ENCODE measurements at regions not wholly inside any gene's neighbourhood (a gene's known extent, or its start where the extent isn't known, plus 50 kb on each side); places are given as distances from the start of the nearest gene placed in this dataset.

GRCh38 chr5:9820691-9821449, 190.7 kb upstream of the TAS2R1 start:
- H3K36me3 ChIP-seq (ENCODE audit: control insufficient read depth in 1 of 2, insufficient read depth in 2 of 2, low read length in 2 of 2) = no peaks in the 10 kb centered on the region
- ChIA-PET CTCF (no interaction called here), POLR2A (no interaction called here), RAD21 (ENCODE audit: low non-redundant PET in 1 of 2, low total read pairs in 2 of 2, uncharacterized antibody in 2 of 2, unreplicated experiment in 2 of 2) (no interaction called here)
- ATAC-seq = no peak
- TF ChIP-seq YY1 (IDR thresholded peaks at IDR 0.05; ENCODE audit: extremely low read depth, insufficient replicate concordance, low read depth, low read length) = no peak
- no peak for TF ChIP-seq POLR2A (IDR thresholded peaks at IDR 0.05; ENCODE audit: borderline replicate concordance, extremely low read depth, insufficient read depth, insufficient read length)
- TF ChIP-seq TCF7L2 (IDR thresholded peaks at IDR 0.05; ENCODE audit: borderline replicate concordance, extremely low read depth, insufficient read depth, insufficient read length) = no peak
- no peak for TF ChIP-seq ELF1 (IDR thresholded peaks at IDR 0.05; ENCODE audit: borderline replicate concordance, low read depth)
- TF ChIP-seq EGR1 (IDR thresholded peaks at IDR 0.05; ENCODE audit: low read depth) = no peak
- no peak for TF ChIP-seq SIN3A (IDR thresholded peaks at IDR 0.05; ENCODE audit: low read depth)
- no peak for TF ChIP-seq FOSL1 (IDR thresholded peaks at IDR 0.05; ENCODE audit: low read depth)
- no peak for TF ChIP-seq ZFX (IDR thresholded peaks at IDR 0.05)
- no peak for TF ChIP-seq SP1 (IDR thresholded peaks at IDR 0.05; ENCODE audit: low read depth)
- TF ChIP-seq CBX3 (IDR thresholded peaks at IDR 0.05; ENCODE audit: low read depth) = no peak
- no peak for TF ChIP-seq RAD21 (IDR thresholded peaks at IDR 0.05; ENCODE audit: low read depth)
- TF ChIP-seq ZBTB33 (IDR thresholded peaks at IDR 0.05; ENCODE audit: extremely low read depth, insufficient replicate concordance, low read length) = no peak
- no peak for TF ChIP-seq ATF3 (IDR thresholded peaks at IDR 0.05)
- TF ChIP-seq SRF (IDR thresholded peaks at IDR 0.05; ENCODE audit: low read depth) = no peak
- no peak for TF ChIP-seq POLR2AphosphoS5 (IDR thresholded peaks at IDR 0.05; ENCODE audit: low read depth, low read length)
- no peak for TF ChIP-seq REST (IDR thresholded peaks at IDR 0.05; ENCODE audit: low read depth)
- TF ChIP-seq MAX (IDR thresholded peaks at IDR 0.05) = no peak
- no peak for TF ChIP-seq CTCF (IDR thresholded peaks at IDR 0.05 in 2 of 3, conservative IDR thresholded peaks at IDR 0.05 in 1 of 3; ENCODE audit: borderline replicate concordance in 1 of 3, insufficient read depth in 1 of 3, low read depth in 2 of 3, low read length in 2 of 3)
- TF ChIP-seq EZH2phosphoT487 (IDR thresholded peaks at IDR 0.05; ENCODE audit: borderline replicate concordance) = no peak
- TF ChIP-seq CEBPB (IDR thresholded peaks at IDR 0.05; ENCODE audit: low read depth) = no peak
- no peak overlapping the region for H2AFZ ChIP-seq (ENCODE audit: low read depth, low read length, poor library complexity, severe bottlenecking)
- H4K20me1 ChIP-seq (ENCODE audit: insufficient read depth) = no peaks in the 10 kb centered on the region
- H3K79me2 ChIP-seq (ENCODE audit: insufficient read depth, low read length) = no peaks in the 10 kb centered on the region
- no peak overlapping the region for H3K27ac ChIP-seq (ENCODE audit: low read depth, low read length)
- no peak overlapping the region for H3K4me2 ChIP-seq (ENCODE audit: low read length)
- no peaks in the 10 kb centered on the region for H3K9me2 ChIP-seq (ENCODE audit: insufficient read depth)
- H3K9me3 ChIP-seq (ENCODE audit: control insufficient read depth in 1 of 2, insufficient read depth in 1 of 2, low read depth in 1 of 2, low read length in 2 of 2) = no peaks in the 10 kb centered on the region
- no peaks in the 10 kb centered on the region for H3K4me1 ChIP-seq (ENCODE audit: control insufficient read depth in 1 of 2, insufficient read depth in 2 of 2, low read length in 2 of 2)
- intact Hi-C loops (cut with micrococcal nuclease) = no loop called here
- BruUV-seq (replicated peaks) = no TSS peak
- DNase-seq (ENCODE audit: low read depth, low spot score) = no peak
- H3K9ac ChIP-seq (ENCODE audit: low read length) = no peak overlapping the region
- H3K4me3 ChIP-seq (replicated peaks in 1 of 2; ENCODE audit: low read depth in 1 of 2, low read length in 2 of 2) = no peak overlapping the region
- no peaks in the 10 kb centered on the region for H3K27me3 ChIP-seq (ENCODE audit: insufficient read depth, low read length)
